ENCODE measurements at regions not wholly inside any gene's neighbourhood (a gene's known extent, or its start where the extent isn't known, plus 50 kb on each side); places are given as distances from the start of the nearest gene placed in this dataset.

DNA sequence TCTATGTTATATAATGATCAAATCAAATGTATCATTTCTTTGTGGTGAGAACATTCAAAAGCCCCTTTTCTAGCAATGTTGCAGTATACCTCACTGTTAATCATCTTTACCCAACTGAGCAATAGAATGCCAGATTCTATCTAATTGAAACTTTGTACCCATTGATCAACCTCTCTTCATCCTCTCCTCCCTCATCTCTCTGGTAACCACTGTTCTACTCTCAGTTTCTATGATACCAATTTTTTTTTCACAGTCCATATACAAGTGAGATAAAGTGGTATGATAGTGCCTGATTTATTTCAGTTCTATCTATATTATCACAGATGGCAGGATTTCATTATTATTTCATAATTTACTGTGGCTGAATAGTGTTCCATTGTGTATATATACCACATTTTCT, 209.8 kb downstream of the SPCS3 start:
- intact Hi-C loops (cut with DNase I), result no loop called here
- Histone ChIP-seq H3K27ac (no peak overlapping the region), H3K9me3 (no peaks in the 10 kb centered on the region), H3K4me3 (no peak overlapping the region), H3K36me3 (no peaks in the 10 kb centered on the region), H3K4me1 (peaks cover 0 to 4% (median 0%) of the 10 kb centered on the region in 12 donors), H3K27me3 (no peaks in the 10 kb centered on the region)
- ATAC-seq, result no peak
- DNase-seq, result no peak
- TF ChIP-seq, protein P1, sequence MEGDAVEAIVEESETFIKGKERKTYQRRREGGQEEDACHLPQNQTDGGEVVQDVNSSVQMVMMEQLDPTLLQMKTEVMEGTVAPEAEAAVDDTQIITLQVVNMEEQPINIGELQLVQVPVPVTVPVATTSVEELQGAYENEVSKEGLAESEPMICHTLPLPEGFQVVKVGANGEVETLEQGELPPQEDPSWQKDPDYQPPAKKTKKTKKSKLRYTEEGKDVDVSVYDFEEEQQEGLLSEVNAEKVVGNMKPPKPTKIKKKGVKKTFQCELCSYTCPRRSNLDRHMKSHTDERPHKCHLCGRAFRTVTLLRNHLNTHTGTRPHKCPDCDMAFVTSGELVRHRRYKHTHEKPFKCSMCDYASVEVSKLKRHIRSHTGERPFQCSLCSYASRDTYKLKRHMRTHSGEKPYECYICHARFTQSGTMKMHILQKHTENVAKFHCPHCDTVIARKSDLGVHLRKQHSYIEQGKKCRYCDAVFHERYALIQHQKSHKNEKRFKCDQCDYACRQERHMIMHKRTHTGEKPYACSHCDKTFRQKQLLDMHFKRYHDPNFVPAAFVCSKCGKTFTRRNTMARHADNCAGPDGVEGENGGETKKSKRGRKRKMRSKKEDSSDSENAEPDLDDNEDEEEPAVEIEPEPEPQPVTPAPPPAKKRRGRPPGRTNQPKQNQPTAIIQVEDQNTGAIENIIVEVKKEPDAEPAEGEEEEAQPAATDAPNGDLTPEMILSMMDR (IDR thresholded peaks at IDR 0.05), result no peak
- TF ChIP-seq POLR2A (IDR thresholded peaks at IDR 0.05), result no peak

GRCh38 chr4:176533159-176533558, 213.4 kb downstream of the SPCS3 start:
- no peaks in the 10 kb centered on the region for H3K27me3 ChIP-seq
- no peak overlapping the region for H3K27ac ChIP-seq
- intact Hi-C loops (cut with DNase I), result loop anchor here in 2 of 10 donors (10.0 kb wide), 1 partner anchor 148 kb away; no protein-coding TSS in a partner anchor
- no peak for DNase-seq
- no peak for ATAC-seq
- no peaks in the 10 kb centered on the region for H3K36me3 ChIP-seq
- TF ChIP-seq, protein P1 (IDR thresholded peaks at IDR 0.05), result no peak
- no peak for TF ChIP-seq POLR2A (IDR thresholded peaks at IDR 0.05)
- H3K4me1 ChIP-seq, result peaks cover 0 to 8% (median 0%) of the 10 kb centered on the region in 12 donors
- no peaks in the 10 kb centered on the region for H3K9me3 ChIP-seq
- H3K4me3 ChIP-seq, result no peak overlapping the region

- Histone ChIP-seq H3K27me3 (no peaks in the 10 kb centered on the region), H3K36me3 (no peaks in the 10 kb centered on the region), H3K4me1 (peaks cover 0 to 13% (median 0%) of the 10 kb centered on the region in 12 donors), H3K4me3 (no peak overlapping the region), H3K9me3 (no peaks in the 10 kb centered on the region), H3K27ac (no peak overlapping the region)
- no peak for DNase-seq
- intact Hi-C loops (cut with DNase I), result loop anchor here in 2 of 10 donors (10.0 kb wide), 1 partner anchor 150 kb away; no protein-coding TSS in a partner anchor
- 77 to 85% (median 79%) methylated on average over 3 of the region's 3 CpGs for WGBS, 4 donors
- no peak for TF ChIP-seq POLR2A (IDR thresholded peaks at IDR 0.05)
- TF ChIP-seq, protein P1 (IDR thresholded peaks at IDR 0.05), result no peak
- ATAC-seq, result no peak
Measured at GRCh38 chr4:176534566-176534965, 214.8 kb downstream of the SPCS3 start.

DNA sequence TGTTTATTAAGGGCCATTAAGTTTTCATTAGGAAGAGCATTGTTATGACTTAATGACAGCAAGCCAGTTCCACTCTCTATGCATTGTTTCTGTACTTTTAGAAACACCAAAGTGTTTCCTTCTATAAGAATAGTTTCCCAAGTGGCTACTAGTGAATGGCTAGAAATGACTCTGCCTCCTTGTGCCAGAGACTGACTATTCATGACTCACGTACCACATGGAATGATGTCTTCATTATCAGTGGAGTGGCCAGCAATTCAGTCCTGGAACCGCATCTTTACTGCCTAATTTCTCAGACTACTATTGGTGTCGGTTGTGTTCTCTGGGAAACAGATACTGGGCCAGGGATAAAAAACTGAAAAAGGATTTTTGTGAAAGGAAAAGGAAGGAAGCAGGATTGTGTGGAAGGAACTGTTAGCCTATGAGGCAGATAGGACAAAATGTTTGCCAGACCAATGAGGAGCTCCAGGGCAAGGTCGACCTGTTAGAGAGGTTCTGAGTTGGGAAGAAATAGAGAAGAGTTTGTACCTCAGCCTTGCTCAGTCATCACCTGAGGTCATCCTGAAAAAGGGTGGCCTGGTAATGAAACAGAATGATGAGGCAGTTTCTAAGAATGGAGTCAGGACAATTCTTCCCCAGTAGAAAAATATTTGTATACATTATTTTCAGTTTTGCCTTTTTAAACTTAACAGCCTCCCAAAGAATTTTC, 218.6 kb downstream of the SPCS3 start:
- H3K27ac ChIP-seq, result peak overlapping the region in 9 of 12 donors; percentile 40 to 79 (median 62)
- no peaks in the 10 kb centered on the region for H3K36me3 ChIP-seq
- peak in 1 of 5 donors; percentile 17 for DNase-seq
- WGBS, 4 donors, result 64 to 69% (median 67%) methylated on average over 4 of the region's 4 CpGs
- H3K9me3 ChIP-seq, result no peaks in the 10 kb centered on the region
- peak; percentile 15 to 74 (median 48) for ATAC-seq
- H3K27me3 ChIP-seq, result no peaks in the 10 kb centered on the region
- intact Hi-C loops (cut with DNase I), result loop anchor here in 3 of 10 donors (2.0 to 10.0 kb wide), 2 partner anchors 154 to 156 kb away; no protein-coding TSS in a partner anchor
- peaks cover 0 to 13% (median 0%) of the 10 kb centered on the region in 12 donors for H3K4me1 ChIP-seq
- H3K4me3 ChIP-seq, result no peak overlapping the region
- TF ChIP-seq, protein P1 (IDR thresholded peaks at IDR 0.05), result no peak
- TF ChIP-seq POLR2A (IDR thresholded peaks at IDR 0.05), result no peak
